ENCODE measurements at regions not wholly inside any gene's neighbourhood (a gene's known extent, or its start where the extent isn't known, plus 50 kb on each side); places are given as distances from the start of the nearest gene placed in this dataset.
A peak's percentile ranks its signal among the peaks of the same experiment; 100 is the strongest.
"Not testable (repeated sequence)": the region's sequence is repeated elsewhere in the genome, so short reads cannot be mapped to it uniquely, and the experiment has no call there.

GRCh38 chr17:77087650-77088454 lies 52.9 kb upstream of the SEC14L1 start:
- no peak for DNase-seq

- DNase-seq: peak; percentile 98
Measured at GRCh38 chr17:77088455-77089123, 52.2 kb upstream of the SEC14L1 start.

GRCh38 chr17:77089124-77089490 lies 51.7 kb upstream of the SEC14L1 start:
- DNase-seq: no peak

DNA sequence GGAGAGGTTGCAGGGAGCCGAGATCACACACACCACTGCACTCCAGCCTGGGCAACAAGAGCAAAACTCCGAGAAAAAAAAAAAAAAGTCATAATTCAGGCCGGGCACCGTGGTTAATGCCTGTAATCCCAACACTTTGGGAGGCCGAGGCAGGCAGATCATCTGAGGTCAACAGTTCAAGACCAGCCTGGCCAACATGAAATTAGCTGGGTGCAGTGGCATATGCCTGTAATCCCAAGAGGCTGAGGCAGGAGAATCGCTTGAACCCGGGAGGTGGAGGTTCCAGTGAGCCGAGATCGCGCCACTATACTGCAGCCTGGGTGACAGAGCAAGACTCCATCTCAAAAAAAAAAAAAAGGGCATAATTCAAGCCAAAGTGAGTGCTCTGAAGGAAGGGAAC lies 50.8 kb upstream of the SEC14L1 start:
- DNase-seq: not testable (repeated sequence)

- no peak for DNase-seq
Measured at GRCh38 chr17:77090476-77090875, 50.3 kb upstream of the SEC14L1 start.

All from fibroblast of skin of back (primary cell).